DMS53 (cell line): ENCODE measurements at regions not wholly inside any gene's neighbourhood (a gene's known extent, or its start where the extent isn't known, plus 50 kb on each side); places are given as distances from the start of the nearest gene placed in this dataset.

Experiments used
- DNase-seq: peaks from one replicate; lab custom pipeline; 2025; lab: John Stamatoyannopoulos, UW

DNA sequence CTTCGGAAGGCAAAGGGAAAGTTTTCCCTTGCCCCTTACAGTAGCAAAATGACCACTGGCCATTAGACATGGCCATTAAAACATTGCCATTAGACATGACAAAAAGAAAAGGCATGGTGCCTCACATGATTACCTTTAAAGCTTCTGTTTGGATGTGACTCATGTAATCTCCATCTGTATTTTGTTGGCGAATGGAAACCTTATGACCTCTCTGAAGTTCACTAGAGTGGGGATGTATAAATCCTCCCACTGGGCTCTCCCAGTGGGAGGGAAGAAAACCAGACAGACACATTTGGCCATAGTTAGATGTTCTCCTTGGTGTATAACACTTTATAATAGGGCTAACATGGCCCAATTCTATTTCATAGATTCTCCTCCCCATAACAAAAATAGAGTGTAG, 152.6 kb downstream of the MAGEB17 start:
- no peak for DNase-seq

DNA sequence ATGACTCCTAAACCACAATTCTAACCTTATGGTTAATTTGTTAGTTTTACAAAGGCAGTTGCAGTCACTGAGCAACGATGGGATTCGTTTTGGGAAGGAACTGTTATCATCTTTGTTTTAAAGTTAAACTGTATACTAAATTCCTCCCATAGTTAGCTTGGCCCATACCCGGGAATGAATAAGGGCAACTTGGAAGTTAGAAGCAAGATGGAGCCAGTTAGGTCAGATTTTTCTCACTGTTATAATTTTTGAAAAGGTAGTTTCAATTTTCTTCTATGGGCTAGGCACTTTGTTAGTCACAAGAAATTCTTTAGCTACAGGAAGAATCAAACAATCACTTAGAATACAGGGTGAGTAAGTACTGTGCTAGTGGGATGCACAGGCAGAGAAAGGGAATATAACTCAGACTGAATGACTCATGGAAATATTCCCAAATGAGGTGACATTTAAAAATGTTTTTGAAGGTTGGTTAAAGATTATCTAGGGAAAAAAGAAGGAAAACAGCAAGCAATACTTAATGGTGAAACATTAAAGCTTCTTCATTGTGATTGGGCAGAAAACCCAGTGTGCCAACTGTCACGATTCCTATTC, 153.6 kb downstream of the MAGEB17 start:
- no peak for DNase-seq

DNA sequence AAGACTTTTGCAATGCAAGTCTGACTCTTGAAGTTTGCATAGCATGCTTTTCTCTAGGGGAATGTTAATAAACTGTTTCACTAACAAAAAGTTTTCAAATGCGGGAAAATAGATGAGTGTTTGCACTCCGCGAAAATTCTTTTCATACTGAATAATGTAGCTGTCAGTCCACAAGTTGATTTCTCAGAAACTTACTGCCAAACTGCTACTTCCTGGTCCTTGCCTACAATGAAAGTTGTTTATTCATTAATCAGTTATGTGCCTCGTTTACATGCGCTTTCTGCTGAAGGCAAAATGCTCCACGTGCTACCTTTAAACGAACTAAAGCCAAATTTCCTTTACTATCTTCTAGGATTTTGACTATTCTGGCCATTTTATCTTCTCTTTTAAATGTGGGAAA, 166.2 kb downstream of the MAGEB17 start:
- no peak for DNase-seq

GRCh38 chrX:16335181-16335580, 167.9 kb downstream of the MAGEB17 start:
- no peak for DNase-seq

DNA sequence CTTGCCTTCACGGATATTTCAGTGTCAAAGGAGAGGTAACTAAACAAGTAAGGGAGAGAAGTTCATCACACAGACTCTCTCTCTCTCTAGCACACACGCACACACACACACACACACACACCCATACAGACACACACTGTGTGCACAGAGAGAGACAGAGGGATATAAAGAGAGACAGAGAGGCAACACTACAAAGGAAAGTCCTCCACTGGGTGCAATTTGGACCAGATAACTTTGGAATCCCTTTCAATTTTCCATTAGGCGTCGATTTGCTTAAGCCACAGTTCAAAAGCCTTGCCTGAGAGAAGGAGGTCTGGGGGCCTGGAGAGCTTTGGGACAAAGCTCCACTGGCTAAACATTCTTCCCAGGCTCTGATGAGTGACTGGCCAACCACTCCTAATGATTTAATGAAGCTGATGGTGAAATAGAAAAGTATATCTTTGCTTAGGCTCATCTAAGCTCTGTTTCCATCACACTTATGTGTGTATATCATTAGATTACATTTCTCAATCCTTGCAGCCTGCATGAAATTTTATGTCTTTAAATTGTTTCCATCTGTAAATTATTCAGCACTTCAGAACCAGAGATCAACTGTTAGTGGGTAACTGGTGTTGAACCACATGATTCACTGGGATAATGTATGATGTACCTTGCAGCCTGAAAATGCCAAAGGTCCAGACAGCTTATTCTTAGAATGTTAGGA, 180.8 kb downstream of the MAGEB17 start:
- DNase-seq: no peak

GRCh38 chrX:16357902-16358301, 190.6 kb downstream of the MAGEB17 start:
- no peak for DNase-seq

DNA sequence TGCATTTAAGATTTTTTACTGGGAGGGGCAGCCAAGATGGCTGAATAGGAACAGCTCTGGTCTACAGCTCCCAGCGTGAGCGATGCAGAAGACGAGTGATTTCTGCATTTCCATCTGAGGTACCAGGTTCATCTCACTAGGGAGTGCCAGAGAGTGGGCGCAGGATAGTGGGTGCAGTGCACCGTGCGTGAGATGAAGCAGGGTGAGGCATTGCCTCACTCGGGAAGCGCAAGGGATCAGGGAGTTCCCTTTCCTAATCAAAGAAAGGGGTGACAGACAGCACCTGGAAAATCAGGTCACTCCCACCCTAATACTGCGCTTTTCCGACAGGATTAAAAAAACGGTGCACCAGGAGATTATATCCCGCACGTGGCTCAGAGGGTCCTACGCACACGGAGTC, 192.8 kb downstream of the MAGEB17 start:
- DNase-seq: peak; percentile 44

DNA sequence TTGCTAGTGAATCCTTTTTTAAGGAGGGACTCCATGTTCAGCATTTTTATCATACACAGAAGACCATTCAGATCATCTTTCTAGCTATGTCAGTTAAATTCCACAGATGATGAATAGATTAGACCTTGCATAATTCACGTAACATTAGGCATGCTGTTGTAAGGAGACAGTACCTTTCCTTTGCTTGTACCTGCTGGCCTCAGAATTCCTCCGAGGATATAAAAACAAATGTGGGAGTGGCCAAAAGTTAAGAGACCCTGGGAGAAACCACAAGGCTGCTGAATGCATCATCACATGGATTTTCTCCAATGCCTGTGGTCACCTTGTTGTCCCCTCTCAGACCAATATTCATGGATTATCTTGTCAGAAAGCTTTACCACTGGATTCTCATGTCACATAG, 201.4 kb downstream of the MAGEB17 start:
- no peak for DNase-seq

- DNase-seq: no peak
Measured at GRCh38 chrX:16376056-16376455, 208.8 kb downstream of the MAGEB17 start.

GRCh38 chrX:16386126-16386525, 218.8 kb downstream of the MAGEB17 start:
- no peak for DNase-seq

GRCh38 chrX:16392597-16392996, 225.3 kb downstream of the MAGEB17 start:
- no peak for DNase-seq

DNA sequence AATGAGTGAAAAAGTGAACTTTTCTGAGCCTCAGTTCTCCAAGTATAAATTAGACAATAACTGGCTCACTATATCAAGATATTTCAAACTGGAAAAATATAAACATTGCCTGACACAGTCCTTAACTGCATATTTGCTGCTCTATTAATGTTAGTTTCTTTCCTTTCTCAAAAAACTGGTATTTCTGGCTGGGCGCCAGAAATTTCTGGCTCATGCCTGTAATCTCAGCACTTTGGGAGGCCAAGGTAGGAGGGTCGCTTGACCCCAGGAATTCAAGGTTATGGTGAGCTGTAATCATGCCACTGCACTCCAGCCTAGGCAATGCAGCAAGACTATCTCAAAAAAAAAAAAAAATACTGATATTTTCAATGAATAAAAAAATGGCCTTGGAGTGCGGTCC, 227.0 kb downstream of the MAGEB17 start:
- DNase-seq: no peak

GRCh38 chrX:16403808-16404207, 236.5 kb downstream of the MAGEB17 start:
- DNase-seq: no peak

DNA sequence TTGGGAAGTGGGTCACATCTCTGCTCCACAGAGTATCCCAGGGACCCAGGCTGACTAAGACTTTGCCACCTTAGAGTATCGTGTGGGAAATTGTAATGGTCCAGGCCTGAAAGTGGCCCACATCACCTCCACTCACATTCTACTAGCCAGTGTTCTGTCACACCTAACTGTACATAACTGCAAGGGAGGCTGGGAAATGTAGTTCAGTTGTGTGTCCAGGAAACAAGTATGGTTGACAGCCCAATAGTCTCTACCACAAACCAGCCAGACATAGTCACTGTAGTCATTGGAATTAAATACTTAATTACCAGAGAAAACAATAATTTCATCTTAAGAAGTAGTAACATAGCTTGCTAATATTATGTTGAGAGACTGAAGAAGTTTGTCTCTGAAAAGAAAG, 233.4 kb upstream of the S100G start:
- peak; percentile 3 for DNase-seq

DNA sequence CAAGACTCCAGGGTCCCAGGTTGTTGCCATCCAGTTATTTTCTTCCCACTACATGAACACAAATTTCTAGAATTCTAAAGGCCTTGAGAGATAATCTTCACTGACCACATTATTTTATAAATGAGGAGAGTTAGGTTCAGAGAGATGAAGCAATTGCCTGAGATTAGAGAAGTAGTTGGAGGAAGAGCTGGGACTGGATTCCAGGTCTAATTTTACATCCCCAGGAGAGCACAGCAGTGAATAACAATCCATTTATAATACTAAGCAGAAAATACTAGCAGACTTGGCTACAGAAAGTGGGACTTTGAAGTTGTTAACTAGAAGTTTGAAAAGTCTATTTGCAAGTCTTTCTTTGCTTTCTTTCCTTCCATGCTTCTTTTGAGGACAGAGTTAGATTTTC, 231.3 kb upstream of the S100G start:
- no peak for DNase-seq

DNA sequence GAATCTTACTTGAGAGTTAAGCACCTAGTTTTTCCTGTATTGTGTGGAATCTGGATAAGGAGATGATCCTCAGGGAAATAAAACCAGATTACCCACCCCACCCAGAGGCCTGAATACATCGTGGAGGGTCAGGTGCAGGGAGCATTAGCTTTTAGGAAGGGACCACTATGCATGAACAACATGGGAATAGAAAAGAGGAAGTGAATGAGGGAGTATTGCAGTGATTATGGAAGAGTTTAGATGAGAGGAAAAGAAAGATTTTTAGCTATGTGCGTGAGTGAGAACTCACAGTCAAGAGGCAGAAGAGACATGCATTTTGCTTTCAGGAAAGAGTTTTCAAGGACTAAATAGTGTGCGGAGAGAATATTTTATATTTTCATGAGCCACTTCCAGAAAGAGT, 222.3 kb upstream of the S100G start:
- DNase-seq: no peak

DNA sequence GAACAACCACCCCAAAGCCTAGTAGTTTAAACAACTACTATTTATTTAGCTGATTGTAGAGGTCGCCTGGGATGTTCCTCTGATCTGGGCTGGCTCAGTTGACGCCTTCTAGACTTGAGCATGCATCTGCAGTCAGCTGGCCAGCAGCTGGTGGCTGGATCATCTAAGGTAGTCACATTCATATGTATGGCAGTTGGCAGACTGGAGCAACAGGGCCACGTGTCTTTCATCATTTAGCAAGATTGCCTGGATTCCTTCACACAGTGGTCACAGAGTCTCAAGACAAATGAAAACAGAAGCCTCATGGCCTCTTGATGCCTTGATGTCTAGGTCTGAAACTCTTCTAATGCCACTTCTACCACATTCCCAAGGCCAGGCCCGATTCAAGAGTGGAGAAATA, 220.6 kb upstream of the S100G start:
- no peak for DNase-seq

DNA sequence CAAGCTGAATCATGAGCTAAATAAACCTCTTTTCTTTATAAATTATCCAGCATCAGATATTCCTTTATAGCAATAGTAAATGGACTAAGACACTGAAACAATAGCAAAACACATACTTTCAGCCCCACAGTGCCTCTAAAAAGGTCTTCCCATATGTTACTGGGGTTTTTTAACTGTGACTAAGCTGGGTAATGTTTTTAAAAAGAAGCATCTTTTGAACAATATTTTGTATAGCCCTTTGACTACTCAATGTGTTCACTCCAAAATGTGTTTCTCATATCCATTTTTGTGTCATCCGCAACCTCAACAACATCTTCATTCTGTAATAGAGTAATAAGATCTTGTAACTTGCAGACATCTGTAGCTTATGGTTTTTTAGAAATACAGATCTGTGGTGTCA, 218.7 kb upstream of the S100G start:
- no peak for DNase-seq

GRCh38 chrX:16433021-16433420, 216.9 kb upstream of the S100G start:
- no peak for DNase-seq

- no peak for DNase-seq
Measured at GRCh38 chrX:16435399-16435986, 214.5 kb upstream of the S100G start.

DNA sequence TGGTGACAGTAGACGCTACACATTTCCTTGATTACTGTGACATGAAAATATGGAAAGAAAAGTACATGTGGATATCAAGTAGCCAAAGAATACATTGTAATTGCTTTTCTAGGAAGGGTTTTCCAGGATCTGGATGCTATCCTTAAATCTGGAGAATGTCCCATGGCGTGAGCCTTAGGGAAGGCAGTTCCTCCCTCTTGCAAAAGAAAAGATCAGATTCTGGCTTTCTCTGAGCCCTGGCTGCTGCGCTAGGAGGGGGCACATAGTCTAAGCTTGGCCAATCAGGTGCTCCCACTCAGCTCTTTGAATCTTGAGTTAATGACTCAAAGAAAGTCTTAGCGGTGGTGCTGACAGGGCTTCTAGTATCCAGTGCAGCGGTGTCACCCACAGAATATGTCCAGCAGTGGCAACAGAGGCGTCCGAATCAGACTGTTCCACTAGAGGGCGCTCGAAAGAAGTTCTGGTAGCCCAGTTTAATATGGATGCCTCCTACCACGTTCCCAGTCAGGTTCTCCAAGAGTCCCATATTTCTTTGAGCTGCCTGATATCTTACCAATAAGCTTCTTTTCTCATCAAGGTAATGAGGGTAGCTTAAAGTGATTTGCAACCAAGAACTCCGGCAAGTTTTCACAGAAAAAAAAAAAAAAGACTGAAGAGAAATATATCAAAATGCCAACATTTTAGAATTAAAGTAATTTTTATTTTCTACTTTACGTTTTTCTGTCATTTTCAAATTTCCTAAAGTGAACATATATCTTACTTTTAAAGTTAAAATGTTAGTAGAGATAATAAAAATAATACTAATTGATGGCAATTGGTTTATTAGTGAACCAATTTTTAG, 213.4 kb upstream of the S100G start:
- DNase-seq: peak; percentile 82

- DNase-seq: no peak
Measured at GRCh38 chrX:16440446-16440845, 209.5 kb upstream of the S100G start.

DNA sequence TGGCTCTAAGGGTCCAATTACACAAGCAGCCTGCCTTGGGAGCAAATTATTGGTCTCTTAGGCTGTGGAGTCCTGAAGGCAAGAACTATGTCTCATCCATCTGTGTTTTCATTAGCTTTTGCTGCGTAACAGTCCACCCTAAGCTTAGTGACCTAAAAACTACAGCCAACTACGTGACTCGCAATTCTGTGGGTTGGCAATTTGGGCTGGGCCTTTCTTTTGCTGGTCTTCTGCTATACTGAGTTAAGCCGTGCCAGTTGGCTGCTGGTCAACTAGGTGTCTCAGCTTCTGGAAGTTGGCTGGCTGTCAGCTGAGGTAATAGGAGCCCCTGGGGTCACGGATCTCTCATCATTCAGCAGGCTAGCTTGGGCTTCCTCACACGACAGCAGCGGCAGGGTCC, 205.6 kb upstream of the S100G start:
- DNase-seq: no peak
